ENCODE measurements at regions not wholly inside any gene's neighbourhood (a gene's known extent, or its start where the extent isn't known, plus 50 kb on each side); places are given as distances from the start of the nearest gene placed in this dataset.

GRCh38 chr5:10160241-10160640 lies 89.4 kb downstream of the ATPSCKMT start:
- H3K27ac ChIP-seq, result no peak overlapping the region
- H2AFZ ChIP-seq, result no peak overlapping the region
- 91% methylated on average over 3 of the region's 3 CpGs for WGBS (ENCODE audit: low lambda C conversion rate, missing lambda C conversion rate)
- H3K4me2 ChIP-seq, result no peak overlapping the region
- H3K9me3 ChIP-seq (ENCODE audit: low read depth), result no peaks in the 10 kb centered on the region
- no peaks in the 10 kb centered on the region for H3K36me3 ChIP-seq (replicated peaks; ENCODE audit: insufficient read depth, low read depth)
- TF ChIP-seq EZH2 (IDR thresholded peaks at IDR 0.05; ENCODE audit: borderline replicate concordance) (no peak), EZH2phosphoT487 (IDR thresholded peaks at IDR 0.05; ENCODE audit: low read depth, severe bottlenecking, unreplicated experiment) (no peak), CTCF (IDR thresholded peaks at IDR 0.05; ENCODE audit: poor library complexity) (no peak)
- no peak for DNase-seq (ENCODE audit: low spot score)
- H3K27me3 ChIP-seq, result no peaks in the 10 kb centered on the region
- no peaks in the 10 kb centered on the region for H4K20me1 ChIP-seq (ENCODE audit: insufficient read depth, poor library complexity, severe bottlenecking)
- no peak overlapping the region for H3K4me3 ChIP-seq
- peaks cover 4% of the 10 kb centered on the region for H3K4me1 ChIP-seq (ENCODE audit: insufficient read depth)
- H3K9me2 ChIP-seq (replicated peaks; ENCODE audit: insufficient read depth), result no peaks in the 10 kb centered on the region
- no peaks in the 10 kb centered on the region for H3K79me2 ChIP-seq

- DNase-seq (ENCODE audit: low spot score), result no peak
- H3K4me2 ChIP-seq, result no peak overlapping the region
- H3K27ac ChIP-seq, result no peak overlapping the region
- no peaks in the 10 kb centered on the region for H4K20me1 ChIP-seq (ENCODE audit: insufficient read depth, poor library complexity, severe bottlenecking)
- H3K9me2 ChIP-seq (replicated peaks; ENCODE audit: insufficient read depth), result no peaks in the 10 kb centered on the region
- H3K27me3 ChIP-seq, result no peaks in the 10 kb centered on the region
- H3K4me1 ChIP-seq (ENCODE audit: insufficient read depth), result peaks cover 4% of the 10 kb centered on the region
- H3K9me3 ChIP-seq (ENCODE audit: low read depth), result no peaks in the 10 kb centered on the region
- no peak overlapping the region for H2AFZ ChIP-seq
- no peaks in the 10 kb centered on the region for H3K79me2 ChIP-seq
- TF ChIP-seq CTCF (IDR thresholded peaks at IDR 0.05; ENCODE audit: poor library complexity) (no peak), EZH2 (IDR thresholded peaks at IDR 0.05; ENCODE audit: borderline replicate concordance) (no peak), EZH2phosphoT487 (IDR thresholded peaks at IDR 0.05; ENCODE audit: low read depth, severe bottlenecking, unreplicated experiment) (no peak)
- no peaks in the 10 kb centered on the region for H3K36me3 ChIP-seq (replicated peaks; ENCODE audit: insufficient read depth, low read depth)
- H3K4me3 ChIP-seq, result no peak overlapping the region
Measured at GRCh38 chr5:10158886-10159285, 90.8 kb downstream of the ATPSCKMT start.

GRCh38 chr5:10157085-10157669 lies 92.5 kb downstream of the ATPSCKMT start:
- Histone ChIP-seq H3K4me2 (no peak overlapping the region), H4K20me1 (ENCODE audit: insufficient read depth, poor library complexity, severe bottlenecking) (no peaks in the 10 kb centered on the region), H3K9me3 (ENCODE audit: low read depth) (no peaks in the 10 kb centered on the region), H3K9me2 (replicated peaks; ENCODE audit: insufficient read depth) (no peaks in the 10 kb centered on the region), H2AFZ (no peak overlapping the region), H3K27ac (no peak overlapping the region), H3K4me1 (ENCODE audit: insufficient read depth) (peaks cover 4% of the 10 kb centered on the region), H3K79me2 (no peaks in the 10 kb centered on the region), H3K4me3 (no peak overlapping the region), H3K36me3 (replicated peaks; ENCODE audit: insufficient read depth, low read depth) (no peaks in the 10 kb centered on the region), H3K27me3 (no peaks in the 10 kb centered on the region)
- DNase-seq (ENCODE audit: low spot score), result no peak
- TF ChIP-seq EZH2 (IDR thresholded peaks at IDR 0.05; ENCODE audit: borderline replicate concordance) (no peak), CTCF (IDR thresholded peaks at IDR 0.05; ENCODE audit: poor library complexity) (no peak), EZH2phosphoT487 (IDR thresholded peaks at IDR 0.05; ENCODE audit: low read depth, severe bottlenecking, unreplicated experiment) (no peak)
- 38% methylated on average over 3 of the region's 3 CpGs for WGBS (ENCODE audit: low lambda C conversion rate, missing lambda C conversion rate)

Data from hepatocyte (in vitro differentiated cells).